ENCODE measurements at regions not wholly inside any gene's neighbourhood (a gene's known extent, or its start where the extent isn't known, plus 50 kb on each side); places are given as distances from the start of the nearest gene placed in this dataset.
"Not testable (repeated sequence)": the region's sequence is repeated elsewhere in the genome, so short reads cannot be mapped to it uniquely, and the experiment has no call there.

GRCh38 chr2:193251909-193252308, 1057.2 kb upstream of the TMEFF2 start:
- no peak for DNase-seq

- DNase-seq, result no peak
These were observed 1055.7 kb upstream of the TMEFF2 start for GRCh38 chr2:193250389-193250788.

- no peak for DNase-seq
These were observed 1046.0 kb upstream of the TMEFF2 start for GRCh38 chr2:193240752-193241151.

- no peak for DNase-seq
These were observed 1036.9 kb upstream of the TMEFF2 start for GRCh38 chr2:193231634-193232033.

- DNase-seq, result no peak
These were observed 1033.5 kb upstream of the TMEFF2 start for GRCh38 chr2:193228276-193228675.

GRCh38 chr2:193222454-193222853, 1027.7 kb upstream of the TMEFF2 start:
- no peak for DNase-seq

GRCh38 chr2:193219413-193219812, 1024.7 kb upstream of the TMEFF2 start:
- DNase-seq, result no peak

GRCh38 chr2:193201583-193201982, 1006.9 kb upstream of the TMEFF2 start:
- no peak for DNase-seq

- no peak for DNase-seq
These were observed 1004.6 kb upstream of the TMEFF2 start for GRCh38 chr2:193199322-193199721.

- no peak for DNase-seq
These were observed 993.1 kb upstream of the TMEFF2 start for GRCh38 chr2:193187816-193188215.

- DNase-seq, result not testable (repeated sequence)
These were observed 976.2 kb upstream of the TMEFF2 start for GRCh38 chr2:193170981-193171380.

- DNase-seq, result no peak
These were observed 961.7 kb upstream of the TMEFF2 start for GRCh38 chr2:193156480-193156879.

- no peak for DNase-seq
These were observed 959.3 kb upstream of the TMEFF2 start for GRCh38 chr2:193154076-193154475.

GRCh38 chr2:193153576-193153975, 958.8 kb upstream of the TMEFF2 start:
- DNase-seq, result no peak

- not testable (repeated sequence) for DNase-seq
These were observed 947.7 kb upstream of the TMEFF2 start for GRCh38 chr2:193142467-193142866.

GRCh38 chr2:193141998-193142397, 947.3 kb upstream of the TMEFF2 start:
- no peak for DNase-seq

- not testable (repeated sequence) for DNase-seq
These were observed 946.2 kb upstream of the TMEFF2 start for GRCh38 chr2:193140895-193141294.

GRCh38 chr2:193124815-193125214, 930.1 kb upstream of the TMEFF2 start:
- DNase-seq, result no peak

- DNase-seq, result no peak
These were observed 920.1 kb upstream of the TMEFF2 start for GRCh38 chr2:193114827-193115226.

- no peak for DNase-seq
These were observed 918.3 kb upstream of the TMEFF2 start for GRCh38 chr2:193112986-193113385.

GRCh38 chr2:193103064-193103463, 908.3 kb upstream of the TMEFF2 start:
- no peak for DNase-seq

- DNase-seq, result no peak
These were observed 906.9 kb upstream of the TMEFF2 start for GRCh38 chr2:193101591-193101990.

GRCh38 chr2:193088026-193088425, 893.3 kb upstream of the TMEFF2 start:
- no peak for DNase-seq

- no peak for DNase-seq
These were observed 882.3 kb upstream of the TMEFF2 start for GRCh38 chr2:193076995-193077394.

- no peak for DNase-seq
These were observed 880.2 kb upstream of the TMEFF2 start for GRCh38 chr2:193074933-193075332.

- DNase-seq, result no peak
These were observed 877.9 kb upstream of the TMEFF2 start for GRCh38 chr2:193072647-193073046.
